Nucleus accumbens (tissue), 56 donors: ENCODE measurements at regions not wholly inside any gene's neighbourhood (a gene's known extent, or its start where the extent isn't known, plus 50 kb on each side); places are given as distances from the start of the nearest gene placed in this dataset.

Experiments used
- DNase-seq, 56 donors: peaks; one replicate each; lab custom pipeline; 2025; lab: John Stamatoyannopoulos, UW

DNA sequence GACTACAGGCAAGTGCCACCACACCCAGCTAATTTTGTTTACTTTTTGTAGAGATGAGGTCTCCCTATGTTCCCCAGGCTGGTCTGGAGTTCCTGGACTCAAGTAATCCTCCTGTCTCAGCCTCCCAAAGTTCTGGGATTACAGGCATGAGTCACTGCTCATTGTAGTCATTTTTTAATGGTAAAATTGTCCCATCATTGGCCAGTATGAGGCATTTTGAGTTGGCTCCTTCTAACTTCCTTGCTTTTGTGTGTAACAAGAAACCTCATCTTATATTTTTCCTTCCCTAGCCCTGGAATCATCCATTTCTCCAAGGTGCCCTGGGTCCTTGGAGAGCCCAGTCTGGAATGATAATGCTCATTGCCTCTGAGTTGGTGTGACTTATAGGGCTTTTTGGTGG lies 148.5 kb downstream of the INHBB start:
- DNase-seq: no peak

DNA sequence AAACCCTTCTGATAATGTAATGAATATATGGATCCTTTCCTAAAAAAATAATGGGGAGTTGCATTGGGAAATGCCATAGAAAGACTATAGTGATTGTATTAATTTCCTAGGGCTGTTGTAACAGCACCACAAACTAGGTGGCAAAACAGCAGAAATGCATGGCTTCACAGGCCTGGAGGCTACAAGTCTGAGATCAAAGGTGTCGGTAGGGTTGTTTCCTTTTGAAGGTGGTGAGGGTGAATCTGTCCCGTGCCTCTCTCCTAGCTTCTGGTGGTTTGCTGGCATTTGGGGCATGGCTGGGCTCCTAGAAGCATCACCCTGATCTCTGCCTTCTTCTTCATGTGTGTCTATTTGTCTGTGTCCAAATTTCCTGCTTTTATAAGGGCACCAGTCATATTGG lies 149.7 kb downstream of the INHBB start:
- no peak for DNase-seq

DNA sequence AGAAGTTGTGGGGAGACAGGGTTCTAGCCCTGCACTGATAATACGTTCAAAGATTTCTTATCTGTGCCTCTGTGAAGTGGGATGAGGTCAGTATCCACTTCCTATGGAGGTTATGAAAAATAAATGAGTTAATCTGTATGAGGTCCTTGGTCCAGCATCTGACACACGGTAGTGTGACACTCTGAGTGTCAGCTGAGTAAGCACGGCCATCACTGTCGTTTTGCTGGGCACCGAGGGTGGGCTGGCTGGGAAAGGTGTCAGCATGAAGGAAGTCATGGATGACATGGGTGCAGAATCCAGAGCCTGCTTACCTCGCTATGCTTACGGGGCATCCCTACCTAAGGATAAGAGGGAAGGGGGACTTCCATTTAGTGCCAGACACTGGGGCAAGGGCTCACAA lies 150.3 kb downstream of the INHBB start:
- DNase-seq: no peak

DNA sequence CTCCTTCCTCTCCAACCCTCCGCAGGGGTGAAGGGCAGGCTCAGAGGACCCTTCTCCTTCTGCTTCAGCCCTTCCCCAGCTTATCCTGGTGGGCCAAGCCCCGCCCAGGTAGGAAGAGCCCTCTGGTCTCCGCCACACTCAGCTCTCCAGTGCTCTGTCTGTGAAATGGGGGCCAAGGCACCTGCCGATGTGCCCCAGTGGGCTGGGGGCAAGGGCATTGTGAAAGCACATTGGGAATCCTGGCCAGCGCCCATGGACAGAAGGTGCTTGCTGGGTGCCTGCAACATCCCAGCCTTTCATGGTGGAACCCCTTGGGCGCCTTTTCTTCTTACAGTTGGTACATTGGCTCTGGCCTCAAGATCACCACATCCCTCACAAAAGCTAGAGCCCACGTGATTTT lies 150.8 kb downstream of the INHBB start:
- DNase-seq: no peak

DNA sequence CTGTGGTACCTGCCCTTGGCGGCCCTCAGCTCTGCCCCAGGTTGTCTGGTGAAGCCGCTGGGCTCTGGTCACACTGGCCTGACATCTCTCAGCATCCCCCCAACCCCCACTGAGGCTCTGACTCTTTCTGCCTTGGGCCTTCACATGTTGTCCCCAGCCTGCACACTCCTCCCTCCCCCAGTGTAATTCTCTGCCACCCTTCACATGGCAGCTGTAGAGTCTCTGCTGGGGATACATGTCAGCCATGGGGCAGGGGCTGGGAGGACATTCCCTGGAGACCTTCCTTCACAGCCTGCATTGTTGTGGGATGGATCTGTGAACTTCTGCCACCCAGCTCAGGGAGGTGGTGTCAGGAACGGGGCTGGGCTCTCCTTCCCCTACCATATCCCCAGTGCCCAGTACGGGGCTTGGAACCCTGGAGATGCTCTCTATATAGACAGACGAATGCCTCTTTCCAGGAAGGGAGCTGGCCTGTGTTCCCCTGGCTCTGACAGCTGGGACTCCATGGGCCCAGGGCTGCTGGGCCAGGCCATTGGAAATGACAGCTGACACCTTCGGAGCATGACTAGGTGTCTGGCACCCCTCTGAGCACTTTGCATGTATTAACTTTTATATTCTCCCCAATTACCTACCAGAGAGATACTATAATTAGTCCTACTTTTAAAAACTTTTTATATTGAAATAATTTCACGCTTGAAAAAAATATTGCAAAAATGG lies 151.5 kb downstream of the INHBB start:
- no peak for DNase-seq

DNA sequence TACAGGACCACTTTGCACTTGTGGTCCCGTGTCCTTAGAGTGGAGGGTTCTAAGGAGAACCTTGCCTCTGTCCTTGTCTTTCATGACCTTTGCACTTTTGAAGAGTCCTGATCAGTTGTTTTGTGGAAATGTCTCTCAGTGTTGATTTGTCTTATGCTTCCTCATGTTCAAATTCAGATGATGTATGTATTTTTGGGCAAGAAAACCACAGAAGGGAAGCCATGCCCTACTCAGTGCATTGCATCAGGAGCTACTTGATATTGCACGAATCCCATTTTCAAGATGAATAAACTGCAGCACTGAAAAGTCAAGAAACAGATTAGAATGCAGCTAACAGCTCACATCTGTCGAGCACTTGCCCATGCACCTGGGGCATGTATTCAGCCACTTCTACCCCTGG lies 152.2 kb downstream of the INHBB start:
- DNase-seq: no peak

DNA sequence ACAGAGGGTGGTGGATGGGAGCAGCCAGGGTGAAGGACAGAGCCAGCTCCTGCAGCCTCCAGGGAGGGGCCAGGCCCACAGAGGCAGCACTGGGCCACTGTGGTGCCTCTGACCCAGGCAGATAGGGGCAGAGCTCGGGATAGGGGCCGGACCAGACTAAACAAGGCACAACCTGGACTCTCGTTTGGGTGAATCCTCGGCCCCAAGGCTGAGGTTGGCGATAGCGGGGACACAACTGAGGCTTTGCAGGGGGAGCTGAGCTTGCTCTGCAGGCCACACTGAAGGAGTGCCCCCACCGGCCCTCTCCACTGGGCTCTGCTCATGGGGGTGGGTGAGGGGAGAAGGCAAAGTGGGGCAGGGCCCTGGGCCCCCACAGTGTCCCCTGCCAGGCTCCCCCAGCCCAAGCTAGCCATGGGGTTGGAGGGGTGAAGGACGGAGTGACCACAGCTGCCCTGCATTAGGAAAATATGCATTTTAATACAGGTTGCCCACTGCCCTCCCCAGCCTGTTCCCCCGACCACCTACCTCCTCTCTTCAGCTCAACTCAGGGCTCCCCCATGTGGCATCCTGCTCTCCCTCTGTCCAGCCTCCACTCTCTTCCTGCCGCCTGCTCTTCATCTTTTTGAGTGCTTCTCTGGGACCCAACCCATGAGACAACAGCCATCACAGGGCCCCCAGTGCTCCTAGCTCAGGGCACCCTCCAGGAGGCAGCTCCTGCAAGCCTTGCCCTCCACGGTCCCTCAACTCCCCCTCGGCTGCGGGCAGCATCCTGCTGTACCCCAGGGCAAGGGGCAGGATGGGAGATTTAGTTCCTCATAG lies 152.8 kb downstream of the INHBB start:
- no peak for DNase-seq

DNA sequence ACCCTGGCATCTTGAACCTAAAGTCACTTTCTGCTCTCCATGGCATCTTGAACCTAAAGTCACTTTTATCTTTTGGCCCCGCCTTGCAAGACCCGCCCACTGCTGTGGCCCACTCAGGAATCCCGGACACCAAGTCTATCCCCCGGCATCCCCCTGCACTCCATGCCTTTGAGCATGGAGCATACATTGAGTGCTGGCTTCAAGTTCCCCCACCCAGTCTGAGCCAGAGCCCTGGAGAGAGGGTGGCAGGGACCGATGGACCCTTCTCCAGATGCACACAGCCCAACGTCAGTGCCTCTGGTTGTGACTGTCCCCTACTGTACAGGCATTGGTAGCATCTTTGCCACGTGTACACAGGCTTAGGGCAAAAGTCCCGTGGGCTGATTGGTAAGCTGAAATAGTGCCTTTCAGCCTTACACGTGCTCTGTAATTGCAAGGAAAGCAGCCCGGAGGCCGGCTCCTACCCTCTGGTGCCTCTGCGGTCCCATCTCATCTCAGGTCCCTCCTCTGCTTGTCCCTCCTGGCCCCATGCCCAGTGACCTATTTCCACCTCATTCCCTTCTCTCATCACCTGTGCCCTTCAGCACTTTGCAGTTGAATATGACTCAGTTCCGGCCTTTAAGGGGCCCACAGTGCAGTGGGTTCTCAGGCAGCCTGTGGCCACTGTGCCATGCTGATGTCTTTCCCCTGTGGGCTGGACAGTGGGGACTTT lies 154.0 kb downstream of the INHBB start:
- DNase-seq: no peak

DNA sequence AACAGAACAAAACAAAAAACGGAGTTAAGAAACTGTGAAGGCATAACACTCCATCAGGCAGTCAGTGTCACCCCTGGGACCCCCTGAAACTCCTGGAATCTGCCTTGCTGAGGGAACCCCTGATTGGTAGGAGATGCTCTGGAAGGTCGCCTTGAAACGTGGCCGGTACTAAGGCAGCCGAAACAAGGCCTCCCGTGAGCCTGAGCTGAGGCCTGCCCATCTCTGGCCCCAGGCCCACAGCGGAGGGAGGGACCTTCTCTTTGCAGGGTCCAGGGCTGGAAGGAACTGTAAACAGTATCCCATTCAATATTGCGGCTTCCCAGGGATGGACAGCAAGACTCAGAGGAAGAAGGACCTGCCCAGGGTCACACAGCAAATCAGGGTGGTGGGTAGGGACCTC lies 155.7 kb downstream of the INHBB start:
- no peak for DNase-seq

DNA sequence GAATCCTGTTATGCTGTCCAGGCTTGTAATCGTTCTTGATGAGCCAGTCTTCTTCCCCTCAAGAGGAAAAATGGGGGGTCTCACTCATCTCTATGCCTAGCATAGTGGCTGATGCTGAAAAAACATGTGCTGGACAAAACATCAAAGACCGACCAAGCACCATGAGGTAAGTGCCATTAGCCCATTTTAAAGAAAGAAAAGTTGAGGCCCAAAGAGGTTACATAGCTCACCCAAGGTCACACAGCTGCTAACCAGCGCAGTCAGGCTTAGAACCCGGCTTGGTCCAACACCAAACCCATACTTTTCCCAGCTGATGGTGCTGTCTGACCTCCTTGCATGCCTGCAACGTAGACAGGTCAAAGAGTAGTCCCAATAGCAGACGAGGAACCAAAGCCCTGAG lies 156.4 kb downstream of the INHBB start:
- DNase-seq: no peak

DNA sequence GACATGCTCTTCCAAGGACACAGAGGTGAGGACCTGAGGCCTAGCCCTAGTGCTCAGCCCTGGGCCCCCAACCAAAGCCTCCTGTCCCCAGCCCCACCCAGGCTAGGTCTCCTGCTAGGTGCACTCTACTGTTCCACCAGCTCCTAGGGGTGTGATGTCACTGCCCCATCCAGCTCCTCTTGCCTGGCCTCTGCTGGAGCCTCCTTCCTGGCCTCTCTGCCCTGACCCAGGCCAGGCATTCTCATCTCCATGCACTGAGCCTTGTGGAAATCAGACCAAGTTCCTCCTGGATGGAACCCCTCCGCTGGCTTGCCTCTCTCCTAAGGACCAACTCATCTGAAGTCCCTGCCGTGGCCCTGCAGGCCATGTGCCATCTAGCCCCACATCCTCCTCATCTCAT lies 156.8 kb downstream of the INHBB start:
- DNase-seq: no peak

DNA sequence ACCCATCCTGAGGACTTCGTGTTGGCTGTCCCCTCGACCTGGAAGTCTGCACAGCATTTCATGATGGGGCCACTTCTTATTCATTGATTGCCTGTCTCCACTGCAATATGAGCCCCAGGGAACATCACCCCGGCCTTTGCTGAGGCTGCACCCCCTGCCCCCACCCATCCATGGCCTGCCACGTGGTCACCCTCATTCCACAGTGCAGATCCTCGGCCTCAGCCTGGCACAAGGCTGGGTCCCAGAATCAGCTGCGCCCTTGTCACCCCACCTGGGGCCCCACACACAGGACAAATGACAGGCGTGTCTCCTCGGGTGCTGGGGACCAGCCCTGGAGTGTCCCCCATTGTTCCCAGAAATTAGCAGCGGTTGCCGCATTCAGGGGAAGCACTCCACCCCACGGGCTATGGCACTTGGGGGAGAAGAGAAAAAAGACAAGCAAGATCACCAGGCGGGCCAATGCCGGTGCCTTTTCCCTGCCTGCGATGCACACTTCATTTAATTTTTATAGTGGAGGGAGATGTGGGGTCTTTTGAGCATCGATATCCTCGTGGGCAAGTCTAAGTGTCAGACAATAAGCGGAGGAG lies 157.4 kb downstream of the INHBB start:
- no peak for DNase-seq

DNA sequence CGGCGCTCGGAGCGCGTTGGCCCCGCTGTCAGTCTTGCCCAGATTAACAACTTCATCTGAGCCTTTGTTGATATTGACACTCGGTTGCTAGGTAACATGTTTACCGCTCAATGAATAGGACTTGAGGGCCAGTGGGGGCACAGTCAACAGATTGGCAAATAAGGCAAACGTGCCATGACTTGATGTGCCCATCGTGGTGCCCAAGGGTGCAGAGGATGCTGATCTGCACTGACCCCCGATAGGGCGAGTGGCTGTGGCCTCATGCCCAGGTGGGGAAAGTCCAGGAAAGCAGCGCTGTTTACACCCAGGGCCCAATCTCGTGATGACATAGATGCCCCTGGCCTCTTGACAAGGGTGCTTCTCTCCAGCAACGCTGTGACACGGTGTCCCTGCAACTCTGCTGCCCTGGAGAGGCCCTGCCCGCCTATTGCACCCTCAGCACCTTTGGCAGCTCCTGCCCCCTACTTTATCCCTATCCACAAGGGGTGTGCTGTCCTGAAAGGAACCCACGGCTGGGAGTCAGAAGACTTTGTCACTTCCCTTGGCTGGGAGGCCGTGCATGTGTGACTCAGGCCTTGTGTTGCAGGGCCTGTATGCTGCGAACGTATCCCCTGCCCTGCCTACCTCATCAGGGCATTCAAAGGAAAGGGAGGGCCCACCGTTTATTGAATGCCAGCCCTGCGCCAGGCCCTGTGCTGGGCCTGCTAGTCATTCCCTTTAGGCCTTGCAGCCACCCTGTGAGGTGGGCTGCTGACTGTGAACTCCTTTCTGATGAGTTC lies 158.0 kb downstream of the INHBB start:
- DNase-seq: no peak

DNA sequence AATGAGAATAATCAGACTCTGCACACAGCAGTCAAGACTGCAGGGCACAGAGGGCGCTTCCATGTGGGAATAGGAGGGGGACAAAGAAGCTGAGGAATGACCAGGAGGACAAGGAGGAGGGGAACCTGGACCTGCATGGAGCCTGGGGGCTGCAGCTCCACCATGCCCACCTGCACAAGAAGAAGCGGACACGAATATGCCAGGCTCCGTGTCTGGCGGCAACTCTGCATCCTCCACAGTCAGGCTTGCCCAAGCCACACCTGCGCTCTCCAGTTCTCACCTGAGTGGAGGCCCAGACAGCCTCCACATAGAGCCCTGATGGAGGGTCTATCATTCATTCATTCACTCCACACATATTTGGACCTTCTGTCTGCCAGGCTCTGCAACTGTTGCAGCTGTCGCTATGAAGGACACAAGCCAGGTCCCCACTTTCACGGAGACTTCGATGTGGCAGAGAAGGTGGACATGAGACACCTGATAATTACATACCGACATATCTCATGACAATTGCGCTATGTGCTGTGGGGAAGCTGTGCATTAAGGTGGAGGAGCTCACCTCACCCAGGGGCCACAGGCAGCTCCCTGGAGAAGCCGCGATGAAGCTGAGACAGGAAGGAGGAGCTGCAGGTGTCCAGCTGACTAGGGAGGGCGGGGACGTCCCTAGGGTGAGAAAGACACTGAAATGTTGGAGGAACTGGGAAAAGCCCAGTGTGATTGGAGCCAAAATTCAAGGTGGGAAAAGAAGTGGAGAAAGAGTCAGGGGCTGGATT lies 159.2 kb downstream of the INHBB start:
- no peak for DNase-seq

DNA sequence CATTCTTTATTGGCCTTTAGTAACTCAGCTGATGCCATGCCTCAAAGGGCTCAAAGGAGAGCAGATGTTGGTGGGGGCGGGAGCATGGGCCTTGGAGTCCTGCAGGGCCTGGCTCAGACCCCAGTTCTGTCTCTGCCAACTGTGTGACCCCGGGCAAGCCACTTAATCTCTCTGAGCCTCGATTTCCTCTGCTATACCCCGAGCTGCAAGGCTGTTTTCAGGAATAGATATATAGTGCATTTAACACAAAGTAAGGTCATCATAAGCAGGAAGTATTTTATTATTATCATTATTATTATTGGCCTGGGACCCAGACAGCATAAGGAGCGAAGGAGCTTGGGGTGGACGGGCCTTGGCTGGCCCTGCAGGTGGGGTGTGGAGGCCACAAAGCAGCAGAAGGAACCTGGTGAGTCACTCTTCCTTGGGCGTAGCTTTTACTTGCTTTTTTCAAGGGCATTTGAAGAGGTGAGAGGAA lies 162.7 kb downstream of the INHBB start:
- DNase-seq: no peak

DNA sequence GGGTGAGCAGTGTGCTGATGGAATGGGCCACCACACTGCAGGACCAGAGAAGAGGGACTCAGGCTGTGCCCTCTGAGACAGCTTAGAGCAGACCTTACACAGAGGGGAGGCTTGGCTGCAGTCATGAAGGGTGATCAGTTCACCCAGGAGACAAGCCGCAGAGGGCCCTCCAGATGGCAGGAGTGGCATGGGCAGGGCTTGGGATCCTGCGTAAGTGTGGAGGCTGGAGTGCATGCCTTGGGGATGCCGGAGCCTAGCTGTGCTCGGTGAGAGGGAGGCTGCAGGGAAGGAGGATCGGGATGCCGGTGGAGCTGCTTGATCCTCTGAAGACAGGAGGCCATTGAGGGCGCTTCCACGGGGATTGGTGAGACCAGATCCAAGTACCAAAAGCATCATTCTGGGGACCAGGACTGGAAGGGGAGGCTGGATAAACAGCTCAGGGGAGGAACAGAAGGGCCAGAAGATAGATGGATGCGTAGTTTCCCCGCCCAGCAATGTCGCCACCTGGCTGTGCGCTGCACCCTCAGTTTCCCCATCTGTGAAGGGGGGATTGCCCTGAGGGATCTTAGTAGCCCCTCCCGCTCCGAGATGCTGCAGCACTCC lies 163.4 kb downstream of the INHBB start:
- DNase-seq: no peak

DNA sequence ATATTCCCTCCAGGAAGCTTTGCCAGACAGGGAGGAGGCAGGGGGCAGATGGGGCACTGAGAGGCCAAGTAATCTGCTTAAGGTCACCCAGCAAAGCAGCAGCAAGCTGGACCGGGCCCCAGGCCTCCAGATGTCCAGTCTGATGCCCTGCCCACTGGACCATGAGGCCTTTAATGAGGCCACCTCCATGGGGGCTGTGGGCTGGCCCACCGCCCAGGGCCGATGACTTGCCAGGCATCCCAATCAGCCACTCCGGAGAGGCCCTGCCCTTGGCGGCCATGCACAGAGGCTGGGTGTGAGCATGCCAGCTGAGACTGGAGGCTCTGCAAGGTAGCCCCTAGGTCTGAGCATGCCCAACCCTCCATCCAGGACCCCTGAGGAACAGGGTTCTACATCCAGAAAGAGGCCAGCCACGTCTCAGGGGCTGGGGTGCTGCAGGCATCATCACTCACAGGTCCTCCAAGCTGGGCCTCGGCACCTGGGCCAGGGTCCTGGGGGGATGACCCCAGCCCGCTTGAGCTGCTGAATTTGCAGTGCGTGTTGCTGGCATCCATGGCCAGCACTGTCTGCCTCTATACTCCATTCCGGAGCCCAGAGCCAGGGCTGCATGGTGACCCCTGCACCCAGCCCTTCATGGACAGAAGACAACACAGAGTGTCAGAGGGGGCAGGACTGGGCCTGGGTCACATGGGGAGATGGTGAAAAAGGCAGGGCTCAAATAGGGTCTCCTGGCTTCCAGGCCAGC lies 164.2 kb downstream of the INHBB start:
- peak in 31 of 56 donors; percentile 7 to 74 (median 34) for DNase-seq

DNA sequence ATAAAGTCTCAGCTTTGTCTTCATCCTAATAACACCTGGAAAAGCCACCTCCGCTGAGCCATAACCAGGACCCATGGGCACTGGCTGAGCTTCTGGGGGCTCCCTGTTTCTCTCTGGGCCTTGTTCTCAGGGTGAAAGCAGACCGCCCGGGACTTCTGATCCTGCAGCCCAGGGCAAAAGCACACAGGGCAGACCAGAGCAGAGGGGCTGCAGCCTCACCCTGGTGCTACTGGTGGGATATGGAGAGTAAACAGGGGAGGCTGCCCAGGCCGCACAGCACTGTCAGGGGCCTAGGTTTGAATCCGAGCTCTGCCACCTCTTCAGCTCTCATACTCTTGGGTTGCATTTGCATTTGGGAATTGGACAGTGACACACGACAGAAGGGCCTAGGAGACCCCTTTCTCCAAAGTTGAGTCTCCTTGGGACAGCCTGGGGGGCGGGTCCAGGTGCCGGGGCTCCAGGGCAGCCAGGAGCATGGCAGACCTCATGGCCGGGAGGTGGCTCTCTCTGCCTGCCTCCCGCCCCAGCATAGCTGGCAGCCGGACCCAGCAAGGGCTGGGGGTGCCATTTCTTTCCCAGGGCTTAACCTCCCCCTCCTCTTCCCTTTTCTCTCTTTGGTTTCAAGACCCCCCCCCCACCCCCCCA lies 164.9 kb downstream of the INHBB start:
- peak in 5 of 56 donors; percentile 7 to 47 (median 20) for DNase-seq
